ENCODE measurements at regions not wholly inside any gene's neighbourhood (a gene's known extent, or its start where the extent isn't known, plus 50 kb on each side); places are given as distances from the start of the nearest gene placed in this dataset.
A peak's percentile ranks its signal among the peaks of the same experiment; 100 is the strongest.
"Not testable (repeated sequence)": the region's sequence is repeated elsewhere in the genome, so short reads cannot be mapped to it uniquely, and the experiment has no call there.

GRCh38 chrX:102784550-102784949 is 64.0 kb downstream of the GPRASP3 start:
- DNase-seq, result no peak

- DNase-seq, result no peak
These were observed 66.7 kb downstream of the GPRASP3 start for GRCh38 chrX:102787283-102787682.

GRCh38 chrX:102808336-102808735 is 87.8 kb downstream of the GPRASP3 start:
- no peak for DNase-seq

- not testable (repeated sequence) for DNase-seq
These were observed 97.7 kb downstream of the GPRASP3 start for GRCh38 chrX:102818269-102818668.

- no peak for DNase-seq
These were observed 104.4 kb upstream of the RAB40AL start for GRCh38 chrX:102832661-102833060.

GRCh38 chrX:102833136-102833535 is 103.9 kb upstream of the RAB40AL start:
- DNase-seq, result no peak

- peak; percentile 8 for DNase-seq
These were observed 101.4 kb upstream of the RAB40AL start for GRCh38 chrX:102835504-102836146.

GRCh38 chrX:102837847-102838246 is 99.2 kb upstream of the RAB40AL start:
- DNase-seq, result no peak

- no peak for DNase-seq
These were observed 96.0 kb upstream of the RAB40AL start for GRCh38 chrX:102840871-102841705.

- no peak for DNase-seq
These were observed 95.4 kb upstream of the RAB40AL start for GRCh38 chrX:102841706-102842003.

GRCh38 chrX:102845020-102845419 is 92.1 kb upstream of the RAB40AL start:
- no peak for DNase-seq

- no peak for DNase-seq
These were observed 90.4 kb upstream of the RAB40AL start for GRCh38 chrX:102846544-102847236.

- DNase-seq, result no peak
These were observed 89.7 kb upstream of the RAB40AL start for GRCh38 chrX:102847362-102847761.

- no peak for DNase-seq
These were observed 87.7 kb upstream of the RAB40AL start for GRCh38 chrX:102849396-102849795.

GRCh38 chrX:102858826-102859549 is 78.1 kb upstream of the RAB40AL start:
- not testable (repeated sequence) for DNase-seq

- no peak for DNase-seq
These were observed 77.6 kb upstream of the RAB40AL start for GRCh38 chrX:102859550-102859871.

- no peak for DNase-seq
These were observed 76.8 kb upstream of the RAB40AL start for GRCh38 chrX:102860235-102860634.

GRCh38 chrX:102863735-102864134 is 73.3 kb upstream of the RAB40AL start:
- DNase-seq, result peak; percentile 85

- no peak for DNase-seq
These were observed 70.0 kb upstream of the RAB40AL start for GRCh38 chrX:102866981-102867656.

- no peak for DNase-seq
These were observed 53.6 kb upstream of the RAB40AL start for GRCh38 chrX:102883491-102883890.

Measured in CD4-positive, alpha-beta T cell treated with Interleukin-17A for 4 hours (primary cell).